Right atrium auricular region (tissue), 2 donors: ENCODE measurements at regions not wholly inside any gene's neighbourhood (a gene's known extent, or its start where the extent isn't known, plus 50 kb on each side); places are given as distances from the start of the nearest gene placed in this dataset.

Source experiments
- DNase-seq: peaks from one replicate; pipeline ENCODE4 v3.0.0-alpha.2; 2019; ENCODE audit warnings: low spot score
- H3K27ac ChIP-seq, 2 donors: fragments of 200-600 bp; sonication (generic); 1 replicate in 1 of 2; 2 replicates in 1 of 2; pipeline ENCODE4 v1.5.1; 2016 to 2019
- H3K27me3 ChIP-seq, 2 donors: fragments of 200-600 bp; sonication (generic); one replicate each; pipeline versions ENCODE4 v1.5.1 to v1.6.0; 2017 to 2019
- H3K36me3 ChIP-seq: fragments of 200-600 bp; sonication (generic); one replicate; pipeline ENCODE4 v1.5.1; 2016
- H3K4me1 ChIP-seq, 2 donors: fragments of 200-600 bp; sonication (generic); one replicate each; pipeline versions ENCODE4 v1.5.1 to v1.6.0; 2017 to 2019
- H3K4me3 ChIP-seq, 2 donors: fragments of 200-600 bp; sonication (generic); 1 replicate in 1 of 2; 2 replicates in 1 of 2; pipeline ENCODE4 v1.5.1; 2017 to 2019; ENCODE audit warnings: mild to moderate bottlenecking in 1 of 2, moderate library complexity in 1 of 2
- H3K9me3 ChIP-seq, 2 donors: fragments of 200-600 bp; sonication (generic); one replicate each; pipeline ENCODE4 v1.5.1; 2019
- CTCF ChIP-seq, 2 donors: fragments of 200-600 bp; sonication (generic); IDR thresholded peaks; one replicate each; pipeline ENCODE4 v1.5.1; 2019; ENCODE audit warnings: antibody characterized with exemption in 2 of 2

- H3K27me3 ChIP-seq = no peaks in the 10 kb centered on the region
- H3K4me3 ChIP-seq = no peak overlapping the region
- no peak for DNase-seq
- H3K9me3 ChIP-seq = no peaks in the 10 kb centered on the region
- no peaks in the 10 kb centered on the region for H3K4me1 ChIP-seq
- H3K27ac ChIP-seq = no peak overlapping the region
- no peaks in the 10 kb centered on the region for H3K36me3 ChIP-seq
- no peak for TF ChIP-seq CTCF (IDR thresholded peaks at IDR 0.05)
These were observed 671.6 kb upstream of the SGO1 start for GRCh38 chr3:20857636-20858035.

- Histone ChIP-seq H3K4me3 (no peak overlapping the region), H3K4me1 (no peaks in the 10 kb centered on the region), H3K36me3 (no peaks in the 10 kb centered on the region), H3K27me3 (no peaks in the 10 kb centered on the region), H3K9me3 (no peaks in the 10 kb centered on the region), H3K27ac (no peak overlapping the region)
- TF ChIP-seq CTCF (IDR thresholded peaks at IDR 0.05) = no peak
- no peak for DNase-seq
These were observed 667.9 kb upstream of the SGO1 start for GRCh38 chr3:20853890-20854289.

GRCh38 chr3:20852712-20853111, 666.7 kb upstream of the SGO1 start:
- Histone ChIP-seq H3K9me3 (no peaks in the 10 kb centered on the region), H3K27me3 (no peaks in the 10 kb centered on the region), H3K4me1 (no peaks in the 10 kb centered on the region), H3K27ac (no peak overlapping the region), H3K36me3 (no peaks in the 10 kb centered on the region), H3K4me3 (no peak overlapping the region)
- DNase-seq = no peak
- TF ChIP-seq CTCF (IDR thresholded peaks at IDR 0.05) = no peak

GRCh38 chr3:20849975-20850374, 664.0 kb upstream of the SGO1 start:
- Histone ChIP-seq H3K36me3 (no peaks in the 10 kb centered on the region), H3K9me3 (no peaks in the 10 kb centered on the region), H3K4me1 (no peaks in the 10 kb centered on the region), H3K27ac (no peak overlapping the region), H3K4me3 (no peak overlapping the region), H3K27me3 (no peaks in the 10 kb centered on the region)
- DNase-seq = no peak
- no peak for TF ChIP-seq CTCF (IDR thresholded peaks at IDR 0.05)

GRCh38 chr3:20846832-20847231, 660.8 kb upstream of the SGO1 start:
- H3K4me1 ChIP-seq = no peaks in the 10 kb centered on the region
- no peak overlapping the region for H3K27ac ChIP-seq
- H3K4me3 ChIP-seq = no peak overlapping the region
- H3K9me3 ChIP-seq = no peaks in the 10 kb centered on the region
- no peaks in the 10 kb centered on the region for H3K36me3 ChIP-seq
- no peak for TF ChIP-seq CTCF (IDR thresholded peaks at IDR 0.05)
- no peak for DNase-seq
- no peaks in the 10 kb centered on the region for H3K27me3 ChIP-seq

- no peak for DNase-seq
- H3K27ac ChIP-seq = no peak overlapping the region
- H3K9me3 ChIP-seq = no peaks in the 10 kb centered on the region
- no peak for TF ChIP-seq CTCF (IDR thresholded peaks at IDR 0.05)
- H3K36me3 ChIP-seq = no peaks in the 10 kb centered on the region
- no peaks in the 10 kb centered on the region for H3K4me1 ChIP-seq
- H3K27me3 ChIP-seq = no peaks in the 10 kb centered on the region
- no peak overlapping the region for H3K4me3 ChIP-seq
These were observed 660.1 kb upstream of the SGO1 start for GRCh38 chr3:20846066-20846465.
